ENCODE measurements at regions not wholly inside any gene's neighbourhood (a gene's known extent, or its start where the extent isn't known, plus 50 kb on each side); places are given as distances from the start of the nearest gene placed in this dataset.
A peak's percentile ranks its signal among the peaks of the same experiment; 100 is the strongest.
"Not testable (repeated sequence)": the region's sequence is repeated elsewhere in the genome, so short reads cannot be mapped to it uniquely, and the experiment has no call there.

GRCh38 chr12:59134750-59135149, 214.4 kb upstream of the LRIG3 start:
- no peaks in the 10 kb centered on the region for H3K9me3 Mint-ChIP-seq
- no peaks in the 10 kb centered on the region for H3K4me1 Mint-ChIP-seq (ENCODE audit: low read depth)
- ATAC-seq (replicated peaks in 1 of 2) (no peak), DNase-seq (no peak)
- no peak overlapping the region for H3K27ac Mint-ChIP-seq
- H3K4me3 Mint-ChIP-seq, result no peak overlapping the region
- H3K27me3 Mint-ChIP-seq (ENCODE audit: low read depth), result no peaks in the 10 kb centered on the region
- H3K36me3 Mint-ChIP-seq (ENCODE audit: insufficient read depth in 2 of 2), result no peaks in the 10 kb centered on the region

GRCh38 chr12:59131462-59131861, 211.2 kb upstream of the LRIG3 start:
- H3K36me3 Mint-ChIP-seq (ENCODE audit: insufficient read depth in 2 of 2), result no peaks in the 10 kb centered on the region
- no peak overlapping the region for H3K27ac Mint-ChIP-seq
- no peak for ATAC-seq (replicated peaks in 1 of 2)
- H3K4me1 Mint-ChIP-seq (ENCODE audit: low read depth), result no peaks in the 10 kb centered on the region
- no peak for DNase-seq
- no peak overlapping the region for H3K4me3 Mint-ChIP-seq
- H3K9me3 Mint-ChIP-seq, result no peaks in the 10 kb centered on the region
- no peaks in the 10 kb centered on the region for H3K27me3 Mint-ChIP-seq (ENCODE audit: low read depth)

- DNase-seq (no peak), ATAC-seq (replicated peaks in 1 of 2) (no peak)
- H3K27ac Mint-ChIP-seq, result no peak overlapping the region
- no peak overlapping the region for H3K4me3 Mint-ChIP-seq
- no peaks in the 10 kb centered on the region for H3K27me3 Mint-ChIP-seq (ENCODE audit: low read depth)
- H3K9me3 Mint-ChIP-seq, result peaks cover 1 to 2% of the 10 kb centered on the region in 2 donors
- H3K4me1 Mint-ChIP-seq (ENCODE audit: low read depth), result no peaks in the 10 kb centered on the region
- no peaks in the 10 kb centered on the region for H3K36me3 Mint-ChIP-seq (ENCODE audit: insufficient read depth in 2 of 2)
Measured at GRCh38 chr12:59122784-59123183, 202.5 kb upstream of the LRIG3 start.

- Mint-ChIP-seq H3K27ac (no peak overlapping the region), H3K9me3 (peaks cover 1 to 2% of the 10 kb centered on the region in 2 donors), H3K36me3 (ENCODE audit: insufficient read depth in 2 of 2) (no peaks in the 10 kb centered on the region), H3K4me3 (no peak overlapping the region), H3K27me3 (ENCODE audit: low read depth) (no peaks in the 10 kb centered on the region), H3K4me1 (ENCODE audit: low read depth) (no peaks in the 10 kb centered on the region)
- DNase-seq (no peak), ATAC-seq (replicated peaks in 1 of 2) (no peak)
Measured at GRCh38 chr12:59121451-59121850, 201.1 kb upstream of the LRIG3 start.

GRCh38 chr12:59119676-59120075, 199.4 kb upstream of the LRIG3 start:
- peaks cover 0 to 2% of the 10 kb centered on the region in 2 donors for H3K9me3 Mint-ChIP-seq
- no peak for DNase-seq
- no peaks in the 10 kb centered on the region for H3K36me3 Mint-ChIP-seq (ENCODE audit: insufficient read depth in 2 of 2)
- H3K27ac Mint-ChIP-seq, result no peak overlapping the region
- ATAC-seq (replicated peaks in 1 of 2), result no peak
- H3K27me3 Mint-ChIP-seq (ENCODE audit: low read depth), result no peaks in the 10 kb centered on the region
- no peak overlapping the region for H3K4me3 Mint-ChIP-seq
- H3K4me1 Mint-ChIP-seq (ENCODE audit: low read depth), result no peaks in the 10 kb centered on the region

GRCh38 chr12:59118356-59118755, 198.1 kb upstream of the LRIG3 start:
- DNase-seq, result no peak
- no peak overlapping the region for H3K4me3 Mint-ChIP-seq
- ATAC-seq (replicated peaks in 1 of 2), result no peak
- no peaks in the 10 kb centered on the region for H3K9me3 Mint-ChIP-seq
- H3K27me3 Mint-ChIP-seq (ENCODE audit: low read depth), result no peaks in the 10 kb centered on the region
- no peaks in the 10 kb centered on the region for H3K4me1 Mint-ChIP-seq (ENCODE audit: low read depth)
- no peaks in the 10 kb centered on the region for H3K36me3 Mint-ChIP-seq (ENCODE audit: insufficient read depth in 2 of 2)
- H3K27ac Mint-ChIP-seq, result no peak overlapping the region

GRCh38 chr12:59115995-59116394, 195.7 kb upstream of the LRIG3 start:
- no peak for DNase-seq
- Mint-ChIP-seq H3K27ac (no peak overlapping the region), H3K27me3 (ENCODE audit: low read depth) (no peaks in the 10 kb centered on the region), H3K36me3 (ENCODE audit: insufficient read depth in 2 of 2) (no peaks in the 10 kb centered on the region), H3K4me3 (no peak overlapping the region), H3K4me1 (ENCODE audit: low read depth) (no peaks in the 10 kb centered on the region), H3K9me3 (no peaks in the 10 kb centered on the region)
- no peak for ATAC-seq (replicated peaks in 1 of 2)

- Mint-ChIP-seq H3K36me3 (ENCODE audit: insufficient read depth in 2 of 2) (no peaks in the 10 kb centered on the region), H3K27me3 (ENCODE audit: low read depth) (no peaks in the 10 kb centered on the region), H3K4me3 (no peak overlapping the region), H3K27ac (no peak overlapping the region), H3K4me1 (ENCODE audit: low read depth) (no peaks in the 10 kb centered on the region), H3K9me3 (no peaks in the 10 kb centered on the region)
- DNase-seq (no peak), ATAC-seq (replicated peaks in 1 of 2) (no peak)
Measured at GRCh38 chr12:59115526-59115925, 195.2 kb upstream of the LRIG3 start.

- H3K27me3 Mint-ChIP-seq (ENCODE audit: low read depth), result no peaks in the 10 kb centered on the region
- ATAC-seq (replicated peaks in 1 of 2), result peak; percentile 51 to 69
- H3K4me1 Mint-ChIP-seq (ENCODE audit: low read depth), result no peaks in the 10 kb centered on the region
Measured at GRCh38 chr12:59113831-59114615, 193.7 kb upstream of the LRIG3 start.

GRCh38 chr12:59111851-59112250, 191.5 kb upstream of the LRIG3 start:
- Mint-ChIP-seq H3K4me3 (no peak overlapping the region), H3K27ac (no peak overlapping the region), H3K36me3 (ENCODE audit: insufficient read depth in 2 of 2) (no peaks in the 10 kb centered on the region), H3K9me3 (no peaks in the 10 kb centered on the region), H3K27me3 (ENCODE audit: low read depth) (no peaks in the 10 kb centered on the region), H3K4me1 (ENCODE audit: low read depth) (no peaks in the 10 kb centered on the region)
- DNase-seq (no peak), ATAC-seq (replicated peaks in 1 of 2) (no peak)

More at GRCh38 chr12:59113831-59114615, 193.7 kb upstream of the LRIG3 start:
- Mint-ChIP-seq H3K4me3 (no peak overlapping the region), H3K36me3 (ENCODE audit: insufficient read depth in 2 of 2) (no peaks in the 10 kb centered on the region), H3K27ac (no peak overlapping the region), H3K9me3 (no peaks in the 10 kb centered on the region)
- peak; percentile 67 to 71 for DNase-seq

GRCh38 chr12:59108516-59108915, 188.2 kb upstream of the LRIG3 start:
- not testable (repeated sequence) for H3K4me3 Mint-ChIP-seq; H3K36me3 Mint-ChIP-seq (ENCODE audit: insufficient read depth in 2 of 2); ATAC-seq (replicated peaks in 1 of 2); H3K4me1 Mint-ChIP-seq (ENCODE audit: low read depth); H3K9me3 Mint-ChIP-seq; H3K27me3 Mint-ChIP-seq (ENCODE audit: low read depth); DNase-seq; H3K27ac Mint-ChIP-seq

GRCh38 chr12:59100585-59100984, 180.3 kb upstream of the LRIG3 start:
- Mint-ChIP-seq H3K27ac (no peak overlapping the region), H3K36me3 (ENCODE audit: insufficient read depth in 2 of 2) (no peaks in the 10 kb centered on the region), H3K4me3 (no peak overlapping the region), H3K9me3 (no peaks in the 10 kb centered on the region), H3K4me1 (ENCODE audit: low read depth) (no peaks in the 10 kb centered on the region), H3K27me3 (ENCODE audit: low read depth) (no peaks in the 10 kb centered on the region)
- DNase-seq (no peak), ATAC-seq (replicated peaks in 1 of 2) (no peak)

GRCh38 chr12:59097876-59098275, 177.6 kb upstream of the LRIG3 start:
- Mint-ChIP-seq H3K4me1 (ENCODE audit: low read depth) (no peaks in the 10 kb centered on the region), H3K27me3 (ENCODE audit: low read depth) (no peaks in the 10 kb centered on the region)
- no peak for ATAC-seq (replicated peaks in 1 of 2)

GRCh38 chr12:59096246-59096645, 175.9 kb upstream of the LRIG3 start:
- DNase-seq (no peak), ATAC-seq (replicated peaks in 1 of 2) (no peak)
- no peak overlapping the region for H3K27ac Mint-ChIP-seq
- no peak overlapping the region for H3K4me3 Mint-ChIP-seq
- no peaks in the 10 kb centered on the region for H3K27me3 Mint-ChIP-seq (ENCODE audit: low read depth)
- H3K4me1 Mint-ChIP-seq (ENCODE audit: low read depth), result no peaks in the 10 kb centered on the region
- no peaks in the 10 kb centered on the region for H3K36me3 Mint-ChIP-seq (ENCODE audit: insufficient read depth in 2 of 2)
- no peaks in the 10 kb centered on the region for H3K9me3 Mint-ChIP-seq

More at GRCh38 chr12:59097876-59098275, 177.6 kb upstream of the LRIG3 start:
- no peaks in the 10 kb centered on the region for H3K9me3 Mint-ChIP-seq
- no peak for DNase-seq
- H3K27ac Mint-ChIP-seq, result no peak overlapping the region
- H3K36me3 Mint-ChIP-seq (ENCODE audit: insufficient read depth in 2 of 2), result no peaks in the 10 kb centered on the region
- H3K4me3 Mint-ChIP-seq, result no peak overlapping the region
